ENCODE measurements at regions not wholly inside any gene's neighbourhood (a gene's known extent, or its start where the extent isn't known, plus 50 kb on each side); places are given as distances from the start of the nearest gene placed in this dataset.

- TF ChIP-seq TEAD4 (IDR thresholded peaks at IDR 0.05; ENCODE audit: low read depth, low read length) = no peak
- no peak for TF ChIP-seq CBX5 (IDR thresholded peaks at IDR 0.05; ENCODE audit: low read depth, low read length)
- TF ChIP-seq ASH2L (IDR thresholded peaks at IDR 0.05; ENCODE audit: low read length) = no peak
- no peak for TF ChIP-seq CEBPB (IDR thresholded peaks at IDR 0.05; ENCODE audit: low read depth, low read length)
- TF ChIP-seq GABPA (IDR thresholded peaks at IDR 0.05; ENCODE audit: borderline replicate concordance, insufficient read depth, low read length) = no peak
- no peak for TF ChIP-seq USF2 (IDR thresholded peaks at IDR 0.05; ENCODE audit: low read length)
- no peak for TF ChIP-seq POU5F1 (IDR thresholded peaks at IDR 0.05; ENCODE audit: low read depth, low read length)
- no peak for TF ChIP-seq SRF (IDR thresholded peaks at IDR 0.05; ENCODE audit: low read depth, low read length)
- TF ChIP-seq RFX5 (IDR thresholded peaks at IDR 0.05; ENCODE audit: borderline replicate concordance, low read depth, low read length) = no peak
- no peak for TF ChIP-seq SP1 (IDR thresholded peaks at IDR 0.05; ENCODE audit: low read depth, low read length)
- TF ChIP-seq RNF2 (IDR thresholded peaks at IDR 0.05; ENCODE audit: borderline replicate concordance, low read depth, low read length, missing control alignments, poor library complexity, severe bottlenecking) = no peak
- TF ChIP-seq ZNF274 (IDR thresholded peaks at IDR 0.05; ENCODE audit: borderline replicate concordance, extremely low read depth, low read length) = no peak
Measured at GRCh38 chr16:79363484-79363883, 237.1 kb downstream of the MAF start (continued).

All from H1 (cell line).